ENCODE measurements at regions not wholly inside any gene's neighbourhood (a gene's known extent, or its start where the extent isn't known, plus 50 kb on each side); places are given as distances from the start of the nearest gene placed in this dataset.

DNA sequence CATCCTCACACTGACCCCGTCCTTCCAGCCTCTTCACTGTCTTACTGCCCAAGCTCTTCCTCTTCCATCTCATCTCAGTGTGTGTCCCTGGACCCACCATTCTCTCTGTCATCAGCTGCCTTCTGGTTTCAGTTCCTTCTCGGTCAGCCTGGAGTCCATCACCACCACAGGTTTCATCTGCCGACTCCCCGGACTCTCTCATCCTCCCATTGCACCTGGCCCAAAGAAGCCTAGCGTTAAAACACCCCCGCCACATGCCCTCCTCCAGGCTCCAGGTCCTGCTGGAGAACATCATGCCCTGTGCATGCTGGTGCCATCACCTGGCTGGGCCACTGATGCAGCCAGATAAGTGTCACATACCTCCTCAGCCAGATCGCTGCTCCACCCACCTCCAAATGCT is 122.1 kb upstream of the GPR12 start:
- TF ChIP-seq SIN3A (IDR thresholded peaks at IDR 0.05; ENCODE audit: borderline replicate concordance, insufficient read depth, low read length), result no peak
- TF ChIP-seq, protein P1, sequence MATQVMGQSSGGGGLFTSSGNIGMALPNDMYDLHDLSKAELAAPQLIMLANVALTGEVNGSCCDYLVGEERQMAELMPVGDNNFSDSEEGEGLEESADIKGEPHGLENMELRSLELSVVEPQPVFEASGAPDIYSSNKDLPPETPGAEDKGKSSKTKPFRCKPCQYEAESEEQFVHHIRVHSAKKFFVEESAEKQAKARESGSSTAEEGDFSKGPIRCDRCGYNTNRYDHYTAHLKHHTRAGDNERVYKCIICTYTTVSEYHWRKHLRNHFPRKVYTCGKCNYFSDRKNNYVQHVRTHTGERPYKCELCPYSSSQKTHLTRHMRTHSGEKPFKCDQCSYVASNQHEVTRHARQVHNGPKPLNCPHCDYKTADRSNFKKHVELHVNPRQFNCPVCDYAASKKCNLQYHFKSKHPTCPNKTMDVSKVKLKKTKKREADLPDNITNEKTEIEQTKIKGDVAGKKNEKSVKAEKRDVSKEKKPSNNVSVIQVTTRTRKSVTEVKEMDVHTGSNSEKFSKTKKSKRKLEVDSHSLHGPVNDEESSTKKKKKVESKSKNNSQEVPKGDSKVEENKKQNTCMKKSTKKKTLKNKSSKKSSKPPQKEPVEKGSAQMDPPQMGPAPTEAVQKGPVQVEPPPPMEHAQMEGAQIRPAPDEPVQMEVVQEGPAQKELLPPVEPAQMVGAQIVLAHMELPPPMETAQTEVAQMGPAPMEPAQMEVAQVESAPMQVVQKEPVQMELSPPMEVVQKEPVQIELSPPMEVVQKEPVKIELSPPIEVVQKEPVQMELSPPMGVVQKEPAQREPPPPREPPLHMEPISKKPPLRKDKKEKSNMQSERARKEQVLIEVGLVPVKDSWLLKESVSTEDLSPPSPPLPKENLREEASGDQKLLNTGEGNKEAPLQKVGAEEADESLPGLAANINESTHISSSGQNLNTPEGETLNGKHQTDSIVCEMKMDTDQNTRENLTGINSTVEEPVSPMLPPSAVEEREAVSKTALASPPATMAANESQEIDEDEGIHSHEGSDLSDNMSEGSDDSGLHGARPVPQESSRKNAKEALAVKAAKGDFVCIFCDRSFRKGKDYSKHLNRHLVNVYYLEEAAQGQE (IDR thresholded peaks at IDR 0.05; ENCODE audit: insufficient read depth in 1 of 2, low read depth in 2 of 2, low read length in 2 of 2), result no peak
